Ectodermal cell (in vitro differentiated cells): ENCODE measurements at regions not wholly inside any gene's neighbourhood (a gene's known extent, or its start where the extent isn't known, plus 50 kb on each side); places are given as distances from the start of the nearest gene placed in this dataset.

ENCODE experiments used
- H3K27ac ChIP-seq: 2 replicates; pipeline ENCODE4 v1.7.0; 2013; ENCODE audit warnings: mild to moderate bottlenecking, low read depth, low read length; ENCODE audit not compliant: insufficient read depth, poor library complexity, severe bottlenecking
- H3K27me3 ChIP-seq: 2 replicates; pipeline ENCODE4 v1.7.0; 2013; ENCODE audit warnings: mild to moderate bottlenecking, low read length; ENCODE audit not compliant: insufficient read depth, control insufficient read depth, poor library complexity, severe bottlenecking
- H3K36me3 ChIP-seq: one replicate; pipeline ENCODE4 v1.7.0; 2013; ENCODE audit warnings: low read length; ENCODE audit not compliant: control insufficient read depth, insufficient read depth
- H3K4me1 ChIP-seq: one replicate; pipeline ENCODE4 v1.7.0; 2013; ENCODE audit warnings: low read length; ENCODE audit not compliant: control insufficient read depth, insufficient read depth
- H3K4me3 ChIP-seq: 2 replicates; pipeline ENCODE4 v1.7.0; 2013; ENCODE audit warnings: low read depth, low read length, control low read depth; ENCODE audit not compliant: insufficient read depth
- H3K9me3 ChIP-seq: 2 replicates; pipeline ENCODE4 v1.7.0; 2013; ENCODE audit warnings: mild to moderate bottlenecking, low read length, moderate library complexity; ENCODE audit not compliant: control insufficient read depth
- WGBS, 2 experiments: methylation state at CpG; one replicate each; pipeline ENCODE4 v1.1.7; 2013; ENCODE audit warnings: missing lambda C conversion rate in 2 of 2; 5-methylcytosine and 5-hydroxymethylcytosine counted together

GRCh38 chr10:43822631-43823580 lies 174.2 kb upstream of the ZNF32 start:
- 90 to 92% methylated on average over 4 of the region's 4 CpGs for WGBS, 2 experiments

GRCh38 chr10:43821103-43821502 lies 172.4 kb upstream of the ZNF32 start:
- no peaks in the 10 kb centered on the region for H3K36me3 ChIP-seq
- 92 to 94% methylated on average over 2 of the region's 2 CpGs for WGBS, 2 experiments
- no peak overlapping the region for H3K4me3 ChIP-seq
- H3K4me1 ChIP-seq, result peaks cover 3% of the 10 kb centered on the region
- no peaks in the 10 kb centered on the region for H3K9me3 ChIP-seq
- H3K27me3 ChIP-seq, result no peaks in the 10 kb centered on the region
- H3K27ac ChIP-seq, result no peak overlapping the region

More at GRCh38 chr10:43822631-43823580, 174.2 kb upstream of the ZNF32 start:
- peaks cover 2% of the 10 kb centered on the region for H3K9me3 ChIP-seq
- no peak overlapping the region for H3K27ac ChIP-seq
- H3K36me3 ChIP-seq, result no peaks in the 10 kb centered on the region
- peaks cover 3% of the 10 kb centered on the region for H3K4me1 ChIP-seq
- H3K27me3 ChIP-seq, result no peaks in the 10 kb centered on the region
- H3K4me3 ChIP-seq, result no peak overlapping the region

DNA sequence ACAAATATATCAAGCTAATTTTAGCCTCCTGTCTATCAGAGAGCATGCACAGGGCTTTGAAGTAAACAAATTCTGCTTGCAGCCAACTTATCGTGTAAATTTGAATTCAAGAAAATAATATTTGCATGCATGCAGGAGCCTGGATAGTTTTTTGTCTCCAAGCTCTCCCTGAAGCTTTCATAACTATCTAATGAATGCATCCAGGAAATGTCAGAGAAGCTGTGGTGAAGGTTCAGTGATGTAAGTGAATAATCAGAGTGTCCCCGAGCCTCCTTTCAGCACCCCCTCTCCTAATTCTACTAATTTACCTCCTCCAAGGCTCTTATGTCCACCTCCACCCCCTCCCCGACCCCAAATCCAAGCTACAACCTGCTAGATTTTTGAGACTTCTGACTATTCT lies 172.0 kb upstream of the ZNF32 start:
- Histone ChIP-seq H3K9me3 (no peaks in the 10 kb centered on the region), H3K36me3 (no peaks in the 10 kb centered on the region), H3K27me3 (no peaks in the 10 kb centered on the region), H3K27ac (no peak overlapping the region), H3K4me3 (no peak overlapping the region), H3K4me1 (peaks cover 3% of the 10 kb centered on the region)
- WGBS, 2 experiments, result 87 to 90% methylated on average over 3 of the region's 3 CpGs

- WGBS, 2 experiments, result 89 to 92% methylated on average over 22 of the region's 22 CpGs
- Histone ChIP-seq H3K4me3 (no peak overlapping the region), H3K27ac (no peak overlapping the region), H3K4me1 (peaks cover 3% of the 10 kb centered on the region), H3K27me3 (no peaks in the 10 kb centered on the region), H3K9me3 (no peaks in the 10 kb centered on the region), H3K36me3 (no peaks in the 10 kb centered on the region)
Observed at GRCh38 chr10:43819464-43820230, 171.0 kb upstream of the ZNF32 start.

- no peaks in the 10 kb centered on the region for H3K36me3 ChIP-seq
Observed at GRCh38 chr10:43818687-43819086, 170.0 kb upstream of the ZNF32 start.

DNA sequence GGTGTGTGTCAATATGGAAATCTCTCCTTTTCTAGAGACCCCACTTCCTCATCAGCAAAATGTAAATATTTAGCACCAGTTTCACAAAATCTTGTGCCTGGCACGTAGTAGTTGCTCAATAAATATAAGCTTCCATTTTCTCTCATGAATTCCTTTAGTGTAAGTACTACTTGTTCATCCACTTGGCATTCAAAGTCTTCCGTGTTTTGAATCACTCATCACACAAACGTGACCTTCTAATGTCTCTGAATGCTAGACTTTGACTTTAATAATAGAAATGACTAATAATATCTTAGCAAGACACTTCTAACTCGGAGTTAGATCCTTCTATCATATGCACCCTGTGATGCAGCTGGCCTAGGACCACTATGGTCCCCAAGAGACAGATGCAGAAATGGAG lies 168.7 kb upstream of the ZNF32 start:
- Histone ChIP-seq H3K27me3 (no peaks in the 10 kb centered on the region), H3K9me3 (no peaks in the 10 kb centered on the region), H3K27ac (no peak overlapping the region), H3K36me3 (no peaks in the 10 kb centered on the region), H3K4me1 (peaks cover 3% of the 10 kb centered on the region), H3K4me3 (no peak overlapping the region)
- 91 to 94% methylated on average over 3 to 4 of the region's 4 CpGs for WGBS, 2 experiments

More at GRCh38 chr10:43818687-43819086, 170.0 kb upstream of the ZNF32 start:
- Histone ChIP-seq H3K9me3 (no peaks in the 10 kb centered on the region), H3K4me1 (peaks cover 3% of the 10 kb centered on the region), H3K27me3 (no peaks in the 10 kb centered on the region), H3K27ac (no peak overlapping the region), H3K4me3 (no peak overlapping the region)
- 87 to 91% methylated on average over 4 of the region's 4 CpGs for WGBS, 2 experiments

GRCh38 chr10:43816351-43817321 lies 168.0 kb upstream of the ZNF32 start:
- no peak overlapping the region for H3K27ac ChIP-seq
- no peaks in the 10 kb centered on the region for H3K27me3 ChIP-seq
- no peaks in the 10 kb centered on the region for H3K9me3 ChIP-seq
- H3K4me3 ChIP-seq, result no peak overlapping the region
- 90 to 91% methylated on average over 10 of the region's 10 CpGs for WGBS, 2 experiments
- peaks cover 3% of the 10 kb centered on the region for H3K4me1 ChIP-seq
- H3K36me3 ChIP-seq, result no peaks in the 10 kb centered on the region

DNA sequence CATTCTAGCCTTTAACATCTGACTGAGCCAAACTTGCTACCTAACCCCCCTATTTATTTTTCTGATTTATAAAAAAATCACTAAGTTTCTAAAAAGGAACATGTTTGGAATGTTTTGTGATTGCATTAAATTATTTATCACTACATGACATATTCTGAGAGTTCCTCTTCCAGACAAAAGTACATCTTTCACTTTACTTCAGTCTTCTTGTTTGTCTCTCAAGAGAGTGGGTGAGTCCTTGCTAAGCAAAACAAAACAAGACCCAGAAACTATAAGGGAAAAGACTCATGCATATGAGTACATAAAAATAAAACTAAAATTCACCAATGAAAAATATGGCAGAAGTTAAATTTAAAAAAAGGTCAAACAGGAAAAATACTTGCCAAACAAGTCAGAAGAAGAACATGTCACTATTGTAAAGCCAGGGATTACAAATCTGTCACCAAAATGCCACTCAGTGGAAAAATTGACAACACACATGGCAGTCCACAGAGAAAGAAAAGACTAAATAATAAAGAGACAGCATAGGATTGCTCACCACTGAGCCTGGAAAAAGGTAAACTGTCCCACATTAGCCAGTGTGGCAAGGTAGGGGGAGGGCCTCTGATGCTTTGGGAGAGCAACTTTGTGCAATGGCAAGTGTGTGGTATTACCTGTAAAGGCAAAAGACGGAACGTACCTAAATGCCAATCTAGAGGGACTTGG lies 166.7 kb upstream of the ZNF32 start:
- H3K36me3 ChIP-seq, result no peaks in the 10 kb centered on the region
- H3K27me3 ChIP-seq, result no peaks in the 10 kb centered on the region
- no peaks in the 10 kb centered on the region for H3K9me3 ChIP-seq
- 88 to 96% methylated on average over 2 of the region's 2 CpGs for WGBS, 2 experiments
- H3K4me1 ChIP-seq, result peaks cover 3% of the 10 kb centered on the region
- no peak overlapping the region for H3K4me3 ChIP-seq
- H3K27ac ChIP-seq, result no peak overlapping the region

- Histone ChIP-seq H3K27ac (no peak overlapping the region), H3K27me3 (no peaks in the 10 kb centered on the region), H3K4me3 (no peak overlapping the region), H3K4me1 (no peaks in the 10 kb centered on the region), H3K9me3 (no peaks in the 10 kb centered on the region), H3K36me3 (no peaks in the 10 kb centered on the region)
- WGBS, 2 experiments, result no CpG with 5 or more reads among the region's 1 CpG
Observed at GRCh38 chr10:43814663-43815062, 166.0 kb upstream of the ZNF32 start.
